ENCODE measurements at regions not wholly inside any gene's neighbourhood (a gene's known extent, or its start where the extent isn't known, plus 50 kb on each side); places are given as distances from the start of the nearest gene placed in this dataset.

DNA sequence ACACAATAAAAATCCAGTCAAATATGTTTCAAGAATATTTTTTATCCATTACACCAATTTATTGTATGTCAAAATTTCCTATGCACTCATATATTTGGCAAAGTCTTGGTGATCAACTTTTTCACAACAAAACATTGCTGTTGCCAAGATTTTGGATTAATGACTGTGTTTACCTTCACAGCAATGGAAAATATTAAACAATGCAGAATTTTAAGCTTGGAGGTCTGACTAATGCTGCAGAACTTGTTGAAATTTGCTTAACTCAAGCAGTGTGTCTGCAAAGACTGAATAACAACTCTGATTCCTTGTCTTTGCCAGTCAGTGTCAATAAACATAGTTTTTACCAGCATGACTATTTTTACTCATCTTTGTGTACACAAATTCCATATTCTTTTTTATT, 336.4 kb downstream of the CCER1 start:
- TF ChIP-seq EZH2 (IDR thresholded peaks at IDR 0.05) (no peak), FOXP2 (optimal IDR thresholded peaks at IDR 0.05; ENCODE audit: control extremely low read depth, extremely low read length, insufficient read depth) (no peak)
